HG03565 (cell line): ENCODE measurements at regions not wholly inside any gene's neighbourhood (a gene's known extent, or its start where the extent isn't known, plus 50 kb on each side); places are given as distances from the start of the nearest gene placed in this dataset.

ENCODE experiments used
- ATAC-seq: cut with Tn5 transposase; IDR thresholded peaks from one replicate; pipeline ENCODE4 v1.9.1; 2021; ENCODE audit warnings: mild to moderate bottlenecking, moderate library complexity; ENCODE audit not compliant: unreplicated experiment

DNA sequence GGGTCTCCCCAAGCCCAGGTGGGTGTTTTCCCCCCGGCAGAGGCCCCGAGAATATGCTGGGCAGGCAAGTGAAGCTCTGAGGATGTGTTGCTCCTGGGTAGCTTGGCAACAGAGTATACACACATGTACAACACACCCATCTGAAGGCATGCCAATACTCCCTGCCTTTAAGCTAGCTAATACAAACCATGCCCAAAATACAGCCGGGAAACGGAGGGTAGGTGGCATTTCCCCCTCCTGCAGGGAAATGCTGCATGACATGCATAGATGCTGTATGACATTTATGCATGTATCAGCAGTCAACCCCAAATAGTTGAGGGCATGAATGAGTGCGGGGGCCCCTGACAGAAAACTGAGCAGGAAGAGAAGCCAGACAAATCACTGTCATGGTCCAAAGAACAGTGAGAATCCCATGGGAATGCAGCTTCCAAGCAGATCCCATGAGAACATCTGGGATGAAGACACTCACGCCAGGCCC, 614.1 kb downstream of the EBF1 start:
- no peak for ATAC-seq

- no peak for ATAC-seq
These were observed 614.7 kb downstream of the EBF1 start for GRCh38 chr5:158485047-158485446.

GRCh38 chr5:158484150-158484549, 615.6 kb downstream of the EBF1 start:
- ATAC-seq = no peak

DNA sequence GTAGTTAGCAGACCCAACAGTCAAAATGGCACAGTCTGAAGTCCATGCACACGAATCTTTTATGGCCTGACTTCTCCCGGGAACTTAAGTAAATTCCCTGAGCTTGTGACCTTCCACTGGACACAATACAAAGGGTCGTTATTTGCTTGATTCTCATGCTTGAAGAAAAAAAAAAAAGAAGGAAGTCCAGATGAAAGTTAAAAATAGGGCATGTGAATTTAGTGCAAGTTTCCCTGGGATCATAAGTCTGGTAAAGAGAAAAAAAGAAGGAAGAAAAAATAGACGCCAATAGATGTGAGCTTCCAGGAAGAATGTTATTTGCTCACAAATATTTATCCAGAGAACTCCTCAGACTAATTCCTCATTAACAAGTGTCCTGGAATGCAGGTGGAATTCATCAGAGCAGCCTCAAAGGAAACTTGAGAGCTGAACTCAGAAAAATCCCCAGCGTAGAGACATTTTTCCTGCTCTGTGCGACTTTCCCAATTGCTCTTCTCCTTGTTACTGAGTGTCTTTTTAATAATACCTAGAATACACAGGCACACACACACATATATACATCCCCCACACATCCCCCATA, 616.3 kb downstream of the EBF1 start:
- ATAC-seq = no peak

- ATAC-seq = no peak
These were observed 617.6 kb downstream of the EBF1 start for GRCh38 chr5:158482125-158482524.

DNA sequence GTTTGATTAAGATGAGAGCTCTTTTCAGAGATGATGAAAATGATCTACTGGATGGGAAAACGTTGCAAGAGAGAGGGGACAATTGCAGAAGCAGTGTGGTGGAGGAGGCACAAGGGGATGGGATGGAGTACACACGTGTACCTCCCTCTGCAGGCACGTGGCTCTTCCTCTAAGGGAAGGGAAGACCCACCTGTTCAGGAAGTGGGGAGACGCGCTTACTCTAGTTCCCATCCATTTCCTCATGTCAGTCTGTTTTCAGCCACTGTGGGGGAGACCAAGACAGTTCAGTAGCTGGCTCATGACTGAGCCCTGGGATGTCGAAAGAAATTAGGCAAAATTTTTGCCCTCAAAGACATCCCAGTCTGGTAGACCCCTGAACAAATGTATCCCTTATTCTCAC, 619.2 kb upstream of the CLINT1 start:
- no peak for ATAC-seq

DNA sequence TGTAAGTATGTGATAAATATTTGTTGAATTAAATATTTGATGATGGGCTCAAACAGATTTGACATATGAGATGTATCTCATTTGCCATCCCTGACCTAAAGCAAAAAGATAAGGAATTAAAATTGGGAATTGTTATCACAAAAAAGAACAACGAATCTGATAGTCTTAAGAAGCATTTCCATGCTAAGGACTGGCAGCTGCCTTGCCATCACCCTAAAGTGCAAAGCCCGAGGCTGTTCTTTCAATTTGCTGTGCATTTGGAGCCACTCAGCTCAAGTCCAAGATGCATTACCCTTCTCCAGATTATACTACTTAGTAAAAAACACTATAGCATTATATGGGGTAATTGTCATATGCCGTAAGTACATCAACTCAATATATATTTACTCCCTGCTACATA, 618.3 kb upstream of the CLINT1 start:
- ATAC-seq = no peak

DNA sequence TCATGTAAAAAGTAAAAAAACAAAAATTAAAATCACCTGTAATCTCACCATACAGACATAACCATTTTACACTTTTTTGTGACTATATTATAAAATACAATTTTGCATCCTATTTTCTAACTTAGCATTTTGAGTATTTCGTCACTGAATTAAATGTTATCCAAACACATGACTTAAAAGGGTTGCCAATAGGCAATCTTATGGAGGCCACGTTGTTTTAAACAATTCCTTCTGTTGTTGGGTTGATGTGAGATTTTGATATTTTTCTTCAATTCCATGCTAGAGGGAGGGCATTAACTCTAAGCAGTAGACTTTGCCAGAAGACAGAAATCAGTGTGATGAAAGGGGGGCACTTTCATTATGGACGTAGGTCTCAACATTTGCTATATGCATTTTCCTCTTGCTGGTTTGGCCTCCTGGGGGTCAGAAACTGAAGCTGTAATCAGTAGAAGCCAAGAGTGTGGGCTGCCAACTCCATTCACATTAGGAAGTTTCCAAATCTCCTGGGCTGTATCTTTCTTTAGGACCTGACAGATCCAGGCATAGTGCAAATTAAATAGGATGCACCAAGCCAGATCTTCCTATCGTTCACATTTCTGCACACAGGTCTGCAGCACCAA, 614.2 kb upstream of the CLINT1 start:
- no peak for ATAC-seq

DNA sequence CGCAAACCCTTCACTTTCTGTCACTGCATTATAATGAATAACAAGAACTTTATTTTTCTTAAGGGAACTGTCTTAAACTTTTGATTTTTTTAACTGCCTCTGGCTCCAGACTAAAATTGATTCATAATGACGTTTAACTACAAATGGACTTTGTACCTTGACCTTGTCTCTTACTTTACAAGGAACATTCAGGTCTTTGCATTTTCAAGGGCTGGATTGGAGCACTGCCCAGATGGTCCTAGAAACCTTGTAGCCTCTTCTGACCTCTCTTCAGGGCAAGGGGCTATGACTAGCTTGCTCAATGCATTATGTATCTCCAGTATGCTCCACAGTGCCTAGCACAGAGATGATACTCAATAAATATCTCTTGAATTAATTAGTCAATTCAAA, 612.6 kb upstream of the CLINT1 start:
- ATAC-seq = no peak

GRCh38 chr5:158470764-158471534, 612.0 kb upstream of the CLINT1 start:
- no peak for ATAC-seq

DNA sequence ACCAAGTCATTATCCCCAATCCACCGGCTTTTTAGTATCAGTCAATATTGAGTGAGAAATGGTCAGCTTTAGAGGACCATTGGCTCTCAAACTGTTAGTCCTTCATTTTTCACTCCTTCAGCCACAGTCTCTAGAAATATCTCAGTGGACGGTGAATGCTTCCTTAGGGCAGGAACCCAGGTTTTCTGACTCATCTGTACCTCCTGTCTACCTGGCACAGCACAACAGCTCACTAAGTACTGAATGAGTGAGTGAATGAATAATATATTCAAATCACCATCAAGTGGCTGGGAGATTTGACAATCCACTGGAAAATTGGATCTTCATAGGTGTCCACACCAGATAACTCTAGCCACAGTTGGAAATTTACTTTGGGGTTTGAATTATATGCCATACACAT, 609.5 kb upstream of the CLINT1 start:
- ATAC-seq = no peak

GRCh38 chr5:158466191-158466590, 607.2 kb upstream of the CLINT1 start:
- no peak for ATAC-seq

- ATAC-seq = no peak
These were observed 606.4 kb upstream of the CLINT1 start for GRCh38 chr5:158465086-158465972.

DNA sequence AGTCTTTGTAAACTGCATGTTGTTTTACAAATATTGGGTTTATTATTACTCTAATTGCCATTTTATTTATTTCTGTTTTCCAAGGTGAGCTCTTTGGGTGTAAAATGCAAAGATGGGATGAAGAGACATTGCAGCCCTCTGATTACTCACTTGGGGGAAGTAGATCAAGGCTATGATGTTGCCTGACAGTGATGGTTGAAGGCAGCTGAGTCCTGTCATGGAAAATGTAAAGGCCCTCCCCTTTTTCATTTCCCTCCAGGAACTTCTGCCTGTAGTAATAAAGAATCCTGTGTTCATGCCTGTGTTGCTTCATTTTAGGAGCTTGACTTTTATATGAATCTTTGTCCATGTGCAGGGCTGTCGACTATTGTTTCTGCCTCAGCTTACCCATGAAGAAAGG, 605.4 kb upstream of the CLINT1 start:
- no peak for ATAC-seq

- ATAC-seq = no peak
These were observed 605.0 kb upstream of the CLINT1 start for GRCh38 chr5:158463938-158464337.

DNA sequence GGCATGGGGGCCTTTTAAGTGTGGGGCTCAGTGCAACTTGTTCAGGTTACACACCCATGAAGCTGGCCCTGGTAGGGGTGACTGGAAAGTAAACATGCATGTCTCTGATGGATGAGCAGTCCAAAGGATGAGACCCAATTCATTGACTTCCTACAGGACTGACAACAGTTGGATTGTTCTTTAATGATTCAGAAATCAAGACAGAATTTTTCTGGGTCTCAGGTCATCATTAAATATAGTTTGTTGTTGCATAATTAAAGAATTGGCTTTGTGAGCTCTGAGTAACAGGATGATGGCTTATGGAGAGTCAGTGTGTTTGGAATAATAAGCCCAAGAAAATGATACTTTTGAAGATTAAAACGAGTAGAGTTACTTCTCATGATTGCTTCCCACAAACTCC, 604.2 kb upstream of the CLINT1 start:
- no peak for ATAC-seq

DNA sequence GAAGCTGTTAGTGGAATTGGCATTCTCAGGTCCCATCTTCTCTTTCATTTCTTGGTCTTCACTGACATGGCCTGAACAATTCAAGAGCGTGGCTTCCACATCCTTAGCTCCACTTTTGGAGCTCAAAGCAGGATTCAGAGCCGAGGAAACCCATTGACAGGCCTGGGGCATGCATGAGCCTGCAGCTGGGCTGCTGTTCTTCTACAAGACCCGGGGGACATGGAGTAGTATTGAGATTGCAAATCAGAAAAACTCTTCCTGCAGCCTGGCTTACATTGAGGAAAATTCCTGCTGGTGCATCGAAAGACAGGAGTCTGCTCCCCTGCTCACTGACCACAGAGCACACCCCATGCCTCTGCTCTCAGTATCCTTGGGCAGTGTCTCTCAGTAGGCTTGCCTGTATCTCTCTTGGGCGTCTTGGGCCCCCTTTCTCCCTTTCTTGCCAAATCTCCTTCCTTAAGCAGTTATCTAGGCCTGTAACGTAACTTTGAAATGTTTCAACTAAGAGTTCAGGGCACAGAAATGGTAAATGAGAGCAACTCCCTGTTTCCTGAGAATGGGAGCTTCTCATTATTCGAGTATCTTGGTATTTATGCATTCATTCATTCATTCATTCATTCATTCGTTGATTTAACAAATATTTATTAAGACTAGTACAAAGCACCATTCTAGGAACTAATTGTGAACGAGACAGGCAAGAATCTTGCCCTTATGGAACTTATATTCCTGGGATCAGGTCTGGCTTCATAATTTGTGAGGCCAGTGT, 603.6 kb upstream of the CLINT1 start:
- ATAC-seq = no peak

GRCh38 chr5:158461240-158461854, 602.4 kb upstream of the CLINT1 start:
- no peak for ATAC-seq

GRCh38 chr5:158458086-158458485, 599.1 kb upstream of the CLINT1 start:
- no peak for ATAC-seq

DNA sequence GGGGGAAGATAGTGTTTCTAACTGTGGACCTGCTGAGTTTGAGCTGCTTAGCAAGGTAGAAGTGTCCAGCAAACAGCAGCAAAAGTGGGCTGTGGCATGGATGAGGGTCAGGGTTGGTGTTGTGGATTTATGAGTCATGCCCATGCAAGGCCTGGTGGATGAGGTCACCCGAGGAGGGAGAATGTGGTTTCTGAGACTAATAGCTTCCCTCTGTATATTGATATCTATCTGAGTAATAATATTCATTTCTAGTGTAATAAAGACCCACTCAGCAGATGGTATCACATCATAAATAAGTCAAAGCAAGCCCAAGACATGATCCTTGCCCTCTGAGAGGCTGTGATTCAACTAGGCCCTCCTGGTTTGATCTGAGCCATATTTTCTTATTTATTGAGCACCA, 597.8 kb upstream of the CLINT1 start:
- no peak for ATAC-seq
